ENCODE measurements at regions not wholly inside any gene's neighbourhood (a gene's known extent, or its start where the extent isn't known, plus 50 kb on each side); places are given as distances from the start of the nearest gene placed in this dataset.

DNA sequence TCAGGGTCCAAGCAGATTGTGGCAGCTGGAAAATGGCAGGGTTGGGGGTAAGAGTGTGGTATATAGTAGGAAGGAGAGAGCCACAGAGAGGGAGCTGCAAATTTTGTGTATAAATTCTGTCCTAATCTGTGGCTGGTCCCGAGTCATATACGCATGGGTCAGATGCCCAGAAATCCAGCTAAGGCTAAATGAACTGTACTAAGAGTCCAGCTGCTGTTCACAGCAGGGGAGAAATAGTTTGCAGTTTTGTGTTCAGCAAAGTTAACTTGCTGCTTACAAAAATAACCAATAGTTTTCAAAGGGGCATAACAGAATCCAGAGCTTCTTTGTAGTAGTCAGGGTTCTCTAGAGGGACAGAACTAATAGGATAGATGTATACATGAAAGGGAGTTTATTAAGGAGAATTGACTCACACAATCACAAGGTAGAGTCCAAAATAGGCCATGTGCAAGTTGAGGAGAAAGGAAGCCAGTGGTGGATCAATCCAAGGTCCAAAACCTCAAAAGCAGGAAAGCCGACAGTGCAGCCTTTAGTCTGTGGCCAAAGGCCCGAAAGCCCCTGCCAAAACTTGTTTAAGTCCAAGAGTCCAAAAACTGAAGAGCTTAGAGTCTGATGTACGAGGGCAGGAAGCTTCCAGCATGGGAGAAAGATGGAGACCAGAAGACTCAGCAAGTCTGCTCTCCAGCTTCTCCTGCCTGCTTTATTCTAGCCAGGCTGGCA, 146.1 kb upstream of the KBTBD8 start:
- ChIA-PET CTCF (no interaction called here), POLR2A (no interaction called here)
- H3K9me3 ChIP-seq (replicated peaks; ENCODE audit: control insufficient read depth, insufficient read depth, low read length), result no peaks in the 10 kb centered on the region
- BruUV-seq (replicated peaks), result no TSS peak
- H2AFZ ChIP-seq (ENCODE audit: low read depth, low read length), result no peak overlapping the region
- H3K79me2 ChIP-seq (ENCODE audit: control insufficient read depth, insufficient read depth, low read length), result no peaks in the 10 kb centered on the region
- no peaks in the 10 kb centered on the region for H3K27me3 ChIP-seq (ENCODE audit: control insufficient read depth in 2 of 2, insufficient read depth in 2 of 2, low read length in 2 of 2)
- H3K4me1 ChIP-seq (ENCODE audit: control insufficient read depth, extremely low read depth, insufficient read depth, low read length), result no peaks in the 10 kb centered on the region
- H3K36me3 ChIP-seq (ENCODE audit: control insufficient read depth in 2 of 2, extremely low read depth in 1 of 2, insufficient read depth in 2 of 2, low read length in 2 of 2), result no peaks in the 10 kb centered on the region
- FAIRE-seq (no peak), DNase-seq (ENCODE audit: low read depth, low spot score) (no peak)
- no peak overlapping the region for H3K4me3 ChIP-seq (replicated peaks in 1 of 3; ENCODE audit: insufficient read depth in 1 of 3, low read depth in 1 of 3, low read length in 3 of 3)
- H3K9ac ChIP-seq (replicated peaks; ENCODE audit: extremely low read depth, insufficient read depth, low read length), result no peak overlapping the region
- dilution Hi-C loops (cut with MboI; ENCODE audit: extremely low pct_ligation_motif_present, low sequenced_read_pairs) (no loop called here), intact Hi-C loops (cut with micrococcal nuclease) (no loop called here)
- no peaks in the 10 kb centered on the region for H3K9me1 ChIP-seq (replicated peaks; ENCODE audit: control insufficient read depth, extremely low read depth, insufficient read depth, low read length)
- no peak overlapping the region for H3K4me2 ChIP-seq (ENCODE audit: insufficient read depth, low read length)
- H4K20me1 ChIP-seq (replicated peaks; ENCODE audit: control insufficient read depth, extremely low read depth, insufficient read depth, low read length), result no peaks in the 10 kb centered on the region
- H3K27ac ChIP-seq (ENCODE audit: insufficient read depth, low read depth, low read length), result no peak overlapping the region
- TF ChIP-seq FOS (IDR thresholded peaks at IDR 0.05; ENCODE audit: borderline replicate concordance, insufficient read depth, low read length) (no peak), MYC (IDR thresholded peaks at IDR 0.05; ENCODE audit: low read depth, low read length) (no peak), POLR2A (IDR thresholded peaks at IDR 0.05; ENCODE audit: low read depth, low read length) (no peak), EZH2 (IDR thresholded peaks at IDR 0.05; ENCODE audit: borderline replicate concordance, low read depth, low read length, severe bottlenecking) (no peak), POLR2AphosphoS5 (IDR thresholded peaks at IDR 0.05; ENCODE audit: insufficient read depth, low read depth, low read length) (no peak), GATA2 (IDR thresholded peaks at IDR 0.05; ENCODE audit: insufficient read depth, insufficient read length, low read depth, low read length) (no peak), JUN (IDR thresholded peaks at IDR 0.05; ENCODE audit: borderline replicate concordance, insufficient read depth, insufficient read length, low read depth) (no peak)
- TF ChIP-seq, protein P1, sequence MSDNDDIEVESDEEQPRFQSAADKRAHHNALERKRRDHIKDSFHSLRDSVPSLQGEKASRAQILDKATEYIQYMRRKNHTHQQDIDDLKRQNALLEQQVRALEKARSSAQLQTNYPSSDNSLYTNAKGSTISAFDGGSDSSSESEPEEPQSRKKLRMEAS (IDR thresholded peaks at IDR 0.05; ENCODE audit: insufficient read depth, insufficient read length), result no peak

Measured in endothelial cell of umbilical vein (primary cell).